ENCODE measurements at regions not wholly inside any gene's neighbourhood (a gene's known extent, or its start where the extent isn't known, plus 50 kb on each side); places are given as distances from the start of the nearest gene placed in this dataset.
A peak's percentile ranks its signal among the peaks of the same experiment; 100 is the strongest.

GRCh38 chr3:104460477-104461406 is 906.0 kb upstream of the ALCAM start:
- peak; percentile 23 for DNase-seq (ENCODE audit: low read depth)
- Histone ChIP-seq H3K4me3 (ENCODE audit: low read depth, low read length) (no peak overlapping the region), H3K27me3 (ENCODE audit: control insufficient read depth, insufficient read depth, low read length) (no peaks in the 10 kb centered on the region), H3K36me3 (ENCODE audit: control insufficient read depth, insufficient read depth, low read length) (no peaks in the 10 kb centered on the region)
- CTCF ChIA-PET, result no interaction called here
- POLR2A ChIA-PET, result no interaction called here
- TF ChIP-seq, protein P1, sequence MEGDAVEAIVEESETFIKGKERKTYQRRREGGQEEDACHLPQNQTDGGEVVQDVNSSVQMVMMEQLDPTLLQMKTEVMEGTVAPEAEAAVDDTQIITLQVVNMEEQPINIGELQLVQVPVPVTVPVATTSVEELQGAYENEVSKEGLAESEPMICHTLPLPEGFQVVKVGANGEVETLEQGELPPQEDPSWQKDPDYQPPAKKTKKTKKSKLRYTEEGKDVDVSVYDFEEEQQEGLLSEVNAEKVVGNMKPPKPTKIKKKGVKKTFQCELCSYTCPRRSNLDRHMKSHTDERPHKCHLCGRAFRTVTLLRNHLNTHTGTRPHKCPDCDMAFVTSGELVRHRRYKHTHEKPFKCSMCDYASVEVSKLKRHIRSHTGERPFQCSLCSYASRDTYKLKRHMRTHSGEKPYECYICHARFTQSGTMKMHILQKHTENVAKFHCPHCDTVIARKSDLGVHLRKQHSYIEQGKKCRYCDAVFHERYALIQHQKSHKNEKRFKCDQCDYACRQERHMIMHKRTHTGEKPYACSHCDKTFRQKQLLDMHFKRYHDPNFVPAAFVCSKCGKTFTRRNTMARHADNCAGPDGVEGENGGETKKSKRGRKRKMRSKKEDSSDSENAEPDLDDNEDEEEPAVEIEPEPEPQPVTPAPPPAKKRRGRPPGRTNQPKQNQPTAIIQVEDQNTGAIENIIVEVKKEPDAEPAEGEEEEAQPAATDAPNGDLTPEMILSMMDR (IDR thresholded peaks at IDR 0.05; ENCODE audit: insufficient read depth, low read depth, low read length), result peak; percentile 39

GRCh38 chr3:104461431-104461830 is 905.3 kb upstream of the ALCAM start:
- H3K27me3 ChIP-seq (ENCODE audit: control insufficient read depth, insufficient read depth, low read length), result no peaks in the 10 kb centered on the region
- DNase-seq (ENCODE audit: low read depth), result no peak
- TF ChIP-seq, protein P1 (IDR thresholded peaks at IDR 0.05; ENCODE audit: insufficient read depth, low read depth, low read length), result no peak

GRCh38 chr3:104472221-104472620 is 894.5 kb upstream of the ALCAM start:
- H3K36me3 ChIP-seq (ENCODE audit: control insufficient read depth, insufficient read depth, low read length), result no peaks in the 10 kb centered on the region
- CTCF ChIA-PET, result no interaction called here
- no peaks in the 10 kb centered on the region for H3K27me3 ChIP-seq (ENCODE audit: control insufficient read depth, insufficient read depth, low read length)
- POLR2A ChIA-PET, result no interaction called here
- TF ChIP-seq, protein P1 (IDR thresholded peaks at IDR 0.05; ENCODE audit: insufficient read depth, low read depth, low read length), result no peak
- DNase-seq (ENCODE audit: low read depth), result no peak
- H3K4me3 ChIP-seq (ENCODE audit: low read depth, low read length), result no peak overlapping the region

More at GRCh38 chr3:104461431-104461830, 905.3 kb upstream of the ALCAM start:
- no peak overlapping the region for H3K4me3 ChIP-seq (ENCODE audit: low read depth, low read length)
- CTCF ChIA-PET, result no interaction called here
- no peaks in the 10 kb centered on the region for H3K36me3 ChIP-seq (ENCODE audit: control insufficient read depth, insufficient read depth, low read length)
- POLR2A ChIA-PET, result no interaction called here

- H3K36me3 ChIP-seq (ENCODE audit: control insufficient read depth, insufficient read depth, low read length), result no peaks in the 10 kb centered on the region
- CTCF ChIA-PET, result interaction anchor here (1.2 kb wide), 1 partner anchor 9 kb away, joined by 3 read pairs; no protein-coding TSS in a partner anchor
- TF ChIP-seq, protein P1 (IDR thresholded peaks at IDR 0.05; ENCODE audit: insufficient read depth, low read depth, low read length), result no peak
- no peaks in the 10 kb centered on the region; the same call in 1 of the 2 replicates for H3K27me3 ChIP-seq (ENCODE audit: control insufficient read depth, insufficient read depth, low read length)
- DNase-seq (ENCODE audit: low read depth), result no peak
- H3K4me3 ChIP-seq (ENCODE audit: low read depth, low read length), result no peak overlapping the region
- POLR2A ChIA-PET, result no interaction called here
Observed at GRCh38 chr3:104474011-104474410, 892.7 kb upstream of the ALCAM start.

DNA sequence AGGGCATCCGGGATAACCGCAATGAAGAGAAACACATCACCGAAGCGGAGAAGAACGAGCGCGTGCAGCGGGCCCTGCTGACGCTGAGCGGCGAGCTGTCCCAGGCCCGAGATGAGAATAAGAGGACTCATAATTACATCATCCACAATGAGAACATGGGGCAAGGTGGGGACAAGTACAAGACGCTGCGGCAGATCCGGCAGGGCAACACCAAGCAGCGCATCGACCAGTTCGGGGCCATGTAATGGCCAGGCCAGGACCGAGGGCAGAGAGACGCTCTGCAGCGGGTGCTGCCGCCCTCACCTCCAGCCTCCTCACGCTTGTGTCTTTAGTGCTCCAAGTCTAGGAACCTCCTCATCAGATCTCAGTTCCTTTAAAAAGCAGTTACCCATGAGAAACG is 863.7 kb upstream of the ALCAM start:
- Histone ChIP-seq H3K36me3 (ENCODE audit: control insufficient read depth, insufficient read depth, low read length) (no peaks in the 10 kb centered on the region), H3K4me3 (ENCODE audit: low read depth, low read length) (no peak overlapping the region), H3K27me3 (ENCODE audit: control insufficient read depth, insufficient read depth, low read length) (no peaks in the 10 kb centered on the region)
- no peak for DNase-seq (ENCODE audit: low read depth)
- POLR2A ChIA-PET, result no interaction called here
- CTCF ChIA-PET, result no interaction called here
- TF ChIP-seq, protein P1 (IDR thresholded peaks at IDR 0.05; ENCODE audit: insufficient read depth, low read depth, low read length), result no peak

All from BJ (cell line).